B cell (primary cell): ENCODE measurements at regions not wholly inside any gene's neighbourhood (a gene's known extent, or its start where the extent isn't known, plus 50 kb on each side); places are given as distances from the start of the nearest gene placed in this dataset.

ENCODE experiments used
- CTCF ChIP-seq: fragments of 200-600 bp; IDR thresholded peaks from one replicate; pipeline ENCODE4 v1.8.0; 2022; ENCODE audit warnings: antibody characterized with exemption, mild to moderate bottlenecking
- EZH2 ChIP-seq: IDR thresholded peaks from 2 replicates; pipeline ENCODE4 v1.6.1; 2012; ENCODE audit warnings: borderline replicate concordance, low read depth, mild to moderate bottlenecking, moderate library complexity, low read length; ENCODE audit not compliant: insufficient read depth, poor library complexity, severe bottlenecking

GRCh38 chr6:2546901-2547300 lies 203.8 kb downstream of the MYLK4 start:
- TF ChIP-seq CTCF (no peak), EZH2 (no peak)
